ENCODE measurements at regions not wholly inside any gene's neighbourhood (a gene's known extent, or its start where the extent isn't known, plus 50 kb on each side); places are given as distances from the start of the nearest gene placed in this dataset.

GRCh38 chr14:101189266-101189665 lies 285.7 kb upstream of the RTL1 start:
- peaks cover 27% of the 10 kb centered on the region; the same call in 1 of the 2 replicates for H3K27me3 ChIP-seq (replicated peaks; ENCODE audit: insufficient read depth)

GRCh38 chr14:101189962-101190560 lies 286.5 kb upstream of the RTL1 start:
- Histone ChIP-seq H3K4me2 (ENCODE audit: unreplicated experiment) (no peak overlapping the region), H3K9ac (no peak overlapping the region), H3K9me3 (ENCODE audit: low read depth) (no peaks in the 10 kb centered on the region), H3K36me3 (ENCODE audit: low read depth) (no peaks in the 10 kb centered on the region), H3K4me1 (ENCODE audit: insufficient read depth) (no peaks in the 10 kb centered on the region), H3K27me3 (replicated peaks; ENCODE audit: insufficient read depth) (peaks cover 26% of the 10 kb centered on the region; the same call in 1 of the 2 replicates), H3K9me2 (ENCODE audit: insufficient read depth) (no peaks in the 10 kb centered on the region), H3K4me3 (no peak overlapping the region), H3K79me2 (ENCODE audit: insufficient read depth) (no peaks in the 10 kb centered on the region), H2AFZ (no peak overlapping the region), H3K27ac (no peak overlapping the region), H4K20me1 (ENCODE audit: insufficient read depth) (no peaks in the 10 kb centered on the region), H3F3A (ENCODE audit: insufficient read depth) (no peaks in the 10 kb centered on the region)
- no peak for DNase-seq
- in situ Hi-C loops (cut with MboI), result no loop called here
- no peak for TF ChIP-seq EZH2 (IDR thresholded peaks at IDR 0.05; ENCODE audit: insufficient read depth, poor library complexity, severe bottlenecking)
- TF ChIP-seq EZH2phosphoT487 (IDR thresholded peaks at IDR 0.05; ENCODE audit: insufficient read depth, low read depth), result no peak
- WGBS, 2 experiments (ENCODE audit: low coverage in 1 of 2, low lambda C conversion rate in 2 of 2, missing lambda C conversion rate in 2 of 2), result 31 to 32% methylated on average over 3 of the region's 3 CpGs

More at GRCh38 chr14:101189266-101189665, 285.7 kb upstream of the RTL1 start:
- WGBS, 2 experiments (ENCODE audit: low coverage in 1 of 2, low lambda C conversion rate in 2 of 2, missing lambda C conversion rate in 2 of 2), result 0 to 3% methylated on average over 2 of the region's 2 CpGs
- Histone ChIP-seq H3K4me3 (no peak overlapping the region), H3K9ac (no peak overlapping the region), H4K20me1 (ENCODE audit: insufficient read depth) (no peaks in the 10 kb centered on the region), H3K4me1 (ENCODE audit: insufficient read depth) (no peaks in the 10 kb centered on the region), H3K79me2 (ENCODE audit: insufficient read depth) (no peaks in the 10 kb centered on the region), H3K36me3 (ENCODE audit: low read depth) (no peaks in the 10 kb centered on the region), H3K9me3 (ENCODE audit: low read depth) (no peaks in the 10 kb centered on the region), H2AFZ (no peak overlapping the region), H3K27ac (no peak overlapping the region), H3F3A (ENCODE audit: insufficient read depth) (no peaks in the 10 kb centered on the region), H3K4me2 (ENCODE audit: unreplicated experiment) (no peak overlapping the region), H3K9me2 (ENCODE audit: insufficient read depth) (no peaks in the 10 kb centered on the region)
- TF ChIP-seq EZH2phosphoT487 (IDR thresholded peaks at IDR 0.05; ENCODE audit: insufficient read depth, low read depth), result no peak
- TF ChIP-seq EZH2 (IDR thresholded peaks at IDR 0.05; ENCODE audit: insufficient read depth, poor library complexity, severe bottlenecking), result no peak
- in situ Hi-C loops (cut with MboI), result no loop called here
- DNase-seq, result no peak

- H3K9me2 ChIP-seq (ENCODE audit: insufficient read depth), result no peaks in the 10 kb centered on the region
- H3K36me3 ChIP-seq (ENCODE audit: low read depth), result no peaks in the 10 kb centered on the region
- H3K4me3 ChIP-seq, result no peak overlapping the region
- in situ Hi-C loops (cut with MboI), result no loop called here
- no peak overlapping the region for H3K27ac ChIP-seq
- WGBS, 2 experiments (ENCODE audit: low coverage in 1 of 2, low lambda C conversion rate in 2 of 2, missing lambda C conversion rate in 2 of 2), result 64 to 69% methylated on average over 6 of the region's 6 CpGs
- no peaks in the 10 kb centered on the region for H3F3A ChIP-seq (ENCODE audit: insufficient read depth)
- H3K4me1 ChIP-seq (ENCODE audit: insufficient read depth), result no peaks in the 10 kb centered on the region
- 0 out of 2 replicates have a peak, but pooled peaks cover 22% of the 10 kb centered on the region for H3K27me3 ChIP-seq (replicated peaks; ENCODE audit: insufficient read depth)
- H3K79me2 ChIP-seq (ENCODE audit: insufficient read depth), result no peaks in the 10 kb centered on the region
- no peaks in the 10 kb centered on the region for H3K9me3 ChIP-seq (ENCODE audit: low read depth)
- no peak overlapping the region for H3K4me2 ChIP-seq (ENCODE audit: unreplicated experiment)
- TF ChIP-seq EZH2phosphoT487 (IDR thresholded peaks at IDR 0.05; ENCODE audit: insufficient read depth, low read depth) (no peak), EZH2 (IDR thresholded peaks at IDR 0.05; ENCODE audit: insufficient read depth, poor library complexity, severe bottlenecking) (no peak)
- H3K9ac ChIP-seq, result no peak overlapping the region
- no peak overlapping the region for H2AFZ ChIP-seq
- DNase-seq, result no peak
- no peaks in the 10 kb centered on the region for H4K20me1 ChIP-seq (ENCODE audit: insufficient read depth)
Measured at GRCh38 chr14:101191101-101191720, 287.7 kb upstream of the RTL1 start.

GRCh38 chr14:101191721-101192660 lies 288.5 kb upstream of the RTL1 start:
- Histone ChIP-seq H3K27me3 (replicated peaks; ENCODE audit: insufficient read depth) (0 out of 2 replicates have a peak, but pooled peaks cover 22% of the 10 kb centered on the region), H3K9ac (no peak overlapping the region), H3K4me1 (ENCODE audit: insufficient read depth) (no peaks in the 10 kb centered on the region), H4K20me1 (ENCODE audit: insufficient read depth) (no peaks in the 10 kb centered on the region), H3K4me3 (no peak overlapping the region), H3K4me2 (ENCODE audit: unreplicated experiment) (no peak overlapping the region), H3K27ac (no peak overlapping the region), H3K9me2 (ENCODE audit: insufficient read depth) (no peaks in the 10 kb centered on the region), H3K79me2 (ENCODE audit: insufficient read depth) (no peaks in the 10 kb centered on the region), H2AFZ (no peak overlapping the region), H3K36me3 (ENCODE audit: low read depth) (no peaks in the 10 kb centered on the region), H3K9me3 (ENCODE audit: low read depth) (no peaks in the 10 kb centered on the region), H3F3A (ENCODE audit: insufficient read depth) (no peaks in the 10 kb centered on the region)
- TF ChIP-seq EZH2 (IDR thresholded peaks at IDR 0.05; ENCODE audit: insufficient read depth, poor library complexity, severe bottlenecking), result no peak
- TF ChIP-seq EZH2phosphoT487 (IDR thresholded peaks at IDR 0.05; ENCODE audit: insufficient read depth, low read depth), result no peak
- DNase-seq, result no peak
- in situ Hi-C loops (cut with MboI), result no loop called here
- WGBS, 2 experiments (ENCODE audit: low coverage in 1 of 2, low lambda C conversion rate in 2 of 2, missing lambda C conversion rate in 2 of 2), result 44 to 47% methylated on average over 15 of the region's 15 CpGs
